HEK293 (cell line): ENCODE measurements at regions not wholly inside any gene's neighbourhood (a gene's known extent, or its start where the extent isn't known, plus 50 kb on each side); places are given as distances from the start of the nearest gene placed in this dataset.

ENCODE experiments used
- CTCF ChIA-PET: fragments of 350-600 bp; formaldehyde crosslinking; extraction: SDS; loops from one replicate; lab custom pipeline; 2021; ENCODE audit warnings: antibody characterized with exemption; lab: Yijun Ruan, JAX
- POLR2A ChIA-PET: fragments of 300-600 bp; formaldehyde crosslinking; extraction: SDS; loops from one replicate; lab custom pipeline; 2020; ENCODE audit warnings: antibody characterized with exemption, inconsistent platforms; lab: Yijun Ruan, JAX
- H3K27ac ChIP-seq: fragments of 200-500 bp; sonication (Bioruptor generic); 2 replicates; pipeline ENCODE4 v1.5.1; 2014; ENCODE audit warnings: low read depth, low read length, control low read depth, inconsistent platforms; ENCODE audit errors: extremely low read depth
- H3K36me3 ChIP-seq, 2 experiments: fragments of 200-500 bp in 1 of 2; sonication (Bioruptor generic) in 1 of 2; 1 replicate in 1 of 2; 2 replicates in 1 of 2; pipeline ENCODE4 v1.5.1; 2014 to 2017; ENCODE audit warnings: inconsistent platforms in 2 of 2, low read length in 2 of 2; ENCODE audit not compliant: control insufficient read depth in 2 of 2, insufficient read depth in 1 of 2
- H3K4me1 ChIP-seq: fragments of 200-500 bp; sonication (Bioruptor generic); 2 replicates; pipeline ENCODE4 v1.5.1; 2014; ENCODE audit warnings: mild to moderate bottlenecking, low read length, inconsistent platforms; ENCODE audit not compliant: control insufficient read depth, insufficient read depth
- H3K4me3 ChIP-seq: 2 replicates; pipeline ENCODE4 v1.5.1; 2011; ENCODE audit warnings: low read depth, mild to moderate bottlenecking, control low read depth, low read length, moderate library complexity
- H3K9me3 ChIP-seq: fragments of 200-500 bp; sonication (Bioruptor generic); 2 replicates; pipeline ENCODE4 v1.5.1; 2014; ENCODE audit warnings: low read depth, low read length, inconsistent platforms; ENCODE audit not compliant: control insufficient read depth, insufficient read depth
- ATF2 ChIP-seq: fragments of 450-650 bp; formaldehyde crosslinking; IDR thresholded peaks from 2 replicates; pipeline ENCODE4 v1.5.1; 2016; ENCODE audit warnings: missing biosample characterization, missing genetic modification characterization, low read depth
- BCL11A ChIP-seq: fragments of 450-650 bp; formaldehyde crosslinking; IDR thresholded peaks from 2 replicates; pipeline ENCODE4 v1.5.1; 2016; ENCODE audit warnings: low read depth, missing biosample characterization, missing genetic modification characterization
- FEZF1 ChIP-seq: fragments of 450-650 bp; formaldehyde crosslinking; IDR thresholded peaks from 2 replicates; pipeline ENCODE4 v1.5.1; 2016; ENCODE audit warnings: missing biosample characterization, missing genetic modification characterization
- GFI1B ChIP-seq: fragments of 450-650 bp; formaldehyde crosslinking; IDR thresholded peaks from 2 replicates; pipeline ENCODE4 v1.5.1; 2016; ENCODE audit warnings: missing biosample characterization, missing genetic modification characterization
- HIC1 ChIP-seq: fragments of 450-650 bp; formaldehyde crosslinking; IDR thresholded peaks from 2 replicates; pipeline ENCODE4 v1.5.1; 2016; ENCODE audit warnings: missing biosample characterization, missing genetic modification characterization
- HOXD13 ChIP-seq: sonication (generic); formaldehyde crosslinking; IDR thresholded peaks from 2 replicates; pipeline ENCODE4 v1.8.0; 2022; ENCODE audit warnings: missing genetic modification reagents, borderline replicate concordance
- OVOL3 ChIP-seq: fragments of 450-650 bp; formaldehyde crosslinking; IDR thresholded peaks from 2 replicates; pipeline ENCODE4 v1.5.1; 2016; ENCODE audit warnings: missing biosample characterization, missing genetic modification characterization
- PRDM2 ChIP-seq: fragments of 450-650 bp; formaldehyde crosslinking; IDR thresholded peaks from 2 replicates; pipeline ENCODE4 v1.5.1; 2016; ENCODE audit warnings: missing biosample characterization, missing genetic modification characterization, borderline replicate concordance
- RBAK ChIP-seq: fragments of 450-650 bp; formaldehyde crosslinking; IDR thresholded peaks from 2 replicates; pipeline ENCODE4 v1.5.1; 2016; ENCODE audit warnings: missing biosample characterization, missing genetic modification characterization
- REPIN1 ChIP-seq: fragments of 450-650 bp; formaldehyde crosslinking; IDR thresholded peaks from 2 replicates; pipeline ENCODE4 v1.5.1; 2017; ENCODE audit warnings: missing biosample characterization, missing genetic modification characterization, low read depth
- SP3 ChIP-seq: fragments of 450-650 bp; formaldehyde crosslinking; IDR thresholded peaks from 2 replicates; pipeline ENCODE4 v1.5.1; 2016; ENCODE audit warnings: missing biosample characterization, missing genetic modification characterization
- ZNF10 ChIP-seq: fragments of 450-650 bp; formaldehyde crosslinking; IDR thresholded peaks from 2 replicates; pipeline ENCODE4 v1.5.1; 2017; ENCODE audit warnings: missing biosample characterization, missing genetic modification characterization
- ZNF175 ChIP-seq: fragments of 450-650 bp; formaldehyde crosslinking; IDR thresholded peaks from 2 replicates; pipeline ENCODE4 v1.5.1; 2016; ENCODE audit warnings: missing biosample characterization, missing genetic modification characterization
- ZNF23 ChIP-seq: fragments of 450-650 bp; formaldehyde crosslinking; IDR thresholded peaks from 2 replicates; pipeline ENCODE4 v1.5.1; 2016; ENCODE audit warnings: missing biosample characterization, missing genetic modification characterization, borderline replicate concordance
- ZNF26 ChIP-seq: fragments of 450-650 bp; formaldehyde crosslinking; IDR thresholded peaks from 2 replicates; pipeline ENCODE4 v1.5.1; 2016; ENCODE audit warnings: missing biosample characterization, missing genetic modification characterization
- ZNF274 ChIP-seq, 2 experiments: fragments of 200-500 bp in 1 of 2; fragments of 450-650 bp in 1 of 2; sonication (Bioruptor generic) in 1 of 2; formaldehyde crosslinking in 1 of 2; IDR thresholded peaks; 2 replicates each; pipeline versions ENCODE4 v1.5.1 to v1.6.1; 2014 to 2016; ENCODE audit warnings: borderline replicate concordance in 1 of 2, inconsistent platforms in 1 of 2, low read length in 1 of 2, missing biosample characterization in 1 of 2, missing genetic modification characterization in 1 of 2
- ZNF341 ChIP-seq: fragments of 450-650 bp; formaldehyde crosslinking; IDR thresholded peaks from 2 replicates; pipeline ENCODE4; 2016; ENCODE audit warnings: low read depth, missing biosample characterization, missing genetic modification characterization
- ZNF354C ChIP-seq: fragments of 450-650 bp; formaldehyde crosslinking; IDR thresholded peaks from 2 replicates; pipeline ENCODE4 v1.5.1; 2016; ENCODE audit warnings: missing biosample characterization, missing genetic modification characterization, low read depth, borderline replicate concordance
- ZNF549 ChIP-seq: fragments of 450-650 bp; IDR thresholded peaks from 2 replicates; pipeline ENCODE4 v1.5.1; 2018; ENCODE audit warnings: missing biosample characterization, missing genetic modification characterization, mild to moderate bottlenecking, inconsistent platforms, moderate library complexity
- ZNF571 ChIP-seq: fragments of 450-650 bp; formaldehyde crosslinking; IDR thresholded peaks from 2 replicates; pipeline ENCODE4 v1.5.0; 2017; ENCODE audit warnings: missing biosample characterization, missing genetic modification characterization
- ZNF580 ChIP-seq: fragments of 450-650 bp; formaldehyde crosslinking; IDR thresholded peaks from 2 replicates; pipeline ENCODE4 v1.5.1; 2016; ENCODE audit warnings: missing biosample characterization, missing genetic modification characterization
- ZNF626 ChIP-seq: fragments of 450-650 bp; sonication (Bioruptor Pico); formaldehyde crosslinking; IDR thresholded peaks from 2 replicates; pipeline ENCODE4 v1.5.1; 2018; ENCODE audit warnings: missing biosample characterization, missing genetic modification characterization, inconsistent platforms
- ZNF677 ChIP-seq: fragments of 450-650 bp; IDR thresholded peaks from 2 replicates; pipeline ENCODE4 v1.5.0; 2018; ENCODE audit warnings: missing biosample characterization, mild to moderate bottlenecking, missing genetic modification characterization, moderate library complexity

- ChIA-PET POLR2A (no interaction called here), CTCF (interaction anchor here (0.6 to 1.7 kb wide), 4 partner anchors 10 to 363 kb away, joined by 3 to 4 read pairs (median 4); no protein-coding TSS in a partner anchor)
Measured at GRCh38 chr9:17083258-17083657, 51.6 kb upstream of the CNTLN start.

GRCh38 chr9:17082343-17083064, 52.3 kb upstream of the CNTLN start:
- no peak overlapping the region for H3K27ac ChIP-seq
- ChIA-PET POLR2A (interaction anchor here (0.5 kb wide), 1 partner anchor 117 kb away, joined by 5 read pairs; no protein-coding TSS in a partner anchor), CTCF (interaction anchor here (0.6 to 1.7 kb wide), 6 partner anchors 11 to 362 kb away, joined by 3 to 4 read pairs (median 3); no protein-coding TSS in a partner anchor)
- H3K36me3 ChIP-seq = no peaks in the 10 kb centered on the region
- no peaks in the 10 kb centered on the region for H3K9me3 ChIP-seq
- peaks cover 5% of the 10 kb centered on the region for H3K4me1 ChIP-seq
- no peak overlapping the region for H3K4me3 ChIP-seq
- TF ChIP-seq ZNF354C (tag by site-specific recombination) (no peak), ZNF549 (tag by site-specific recombination) (no peak), RBAK (tag by site-specific recombination) (no peak), ZNF175 (tag by site-specific recombination) (no peak), SP3 (no peak), ZNF26 (no peak), HOXD13 (CRISPR knock-in tag) (no peak), ZNF10 (peak; percentile 77), PRDM2 (tag by site-specific recombination) (no peak), ZNF341 (no peak), BCL11A (tag by site-specific recombination) (no peak), OVOL3 (tag by site-specific recombination) (no peak)

More at GRCh38 chr9:17083258-17083657, 51.6 kb upstream of the CNTLN start:
- Histone ChIP-seq H3K4me1 (peaks cover 5% of the 10 kb centered on the region), H3K9me3 (no peaks in the 10 kb centered on the region), H3K27ac (no peak overlapping the region), H3K36me3 (no peaks in the 10 kb centered on the region)
- TF ChIP-seq ZNF23 = no peak
- TF ChIP-seq REPIN1 (tag by site-specific recombination) = no peak
- no peak for TF ChIP-seq ZNF175 (tag by site-specific recombination)
- TF ChIP-seq GFI1B (tag by site-specific recombination) = no peak
- TF ChIP-seq ZNF571 (tag by site-specific recombination) = no peak
- TF ChIP-seq ZNF580 (tag by site-specific recombination) = no peak
- no peak for TF ChIP-seq FEZF1 (tag by site-specific recombination)
- no peak for TF ChIP-seq ZNF677 (tag by site-specific recombination)
- TF ChIP-seq ATF2 = no peak
- TF ChIP-seq ZNF626 (tag by site-specific recombination) = no peak
- no peak for TF ChIP-seq ZNF274 (IDR thresholded peaks at IDR 0.05; ENCODE audit: low read length)
- no peak for TF ChIP-seq ZNF274 (tag by site-specific recombination; IDR thresholded peaks at IDR 0.05; ENCODE audit: borderline replicate concordance)
- TF ChIP-seq HIC1 (tag by site-specific recombination) = no peak
- TF ChIP-seq, all 188 proteins: peak for 0
- no peak overlapping the region for H3K4me3 ChIP-seq
